ENCODE measurements at regions not wholly inside any gene's neighbourhood (a gene's known extent, or its start where the extent isn't known, plus 50 kb on each side); places are given as distances from the start of the nearest gene placed in this dataset.
"Not testable (repeated sequence)": the region's sequence is repeated elsewhere in the genome, so short reads cannot be mapped to it uniquely, and the experiment has no call there.

DNA sequence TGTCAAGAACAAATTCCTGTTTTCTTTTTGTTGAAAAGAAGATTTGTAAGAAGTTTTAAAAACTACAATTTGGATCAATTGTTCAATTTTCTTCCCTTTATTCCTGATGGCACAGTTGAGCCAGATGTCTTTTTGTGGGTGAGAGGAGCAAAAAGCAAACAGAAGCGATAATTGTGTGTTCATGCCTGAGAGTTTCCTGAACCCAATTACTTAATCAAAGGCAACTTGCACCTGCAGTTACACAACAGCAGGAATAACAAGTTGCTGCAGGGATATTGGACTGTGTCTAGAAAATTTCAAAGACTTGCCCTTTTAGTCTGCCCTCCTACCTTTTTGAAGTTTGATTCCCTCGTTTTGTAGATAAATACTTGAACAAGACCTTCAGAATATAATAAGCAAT is 383.6 kb downstream of the DSEL start:
- DNase-seq: no peak

DNA sequence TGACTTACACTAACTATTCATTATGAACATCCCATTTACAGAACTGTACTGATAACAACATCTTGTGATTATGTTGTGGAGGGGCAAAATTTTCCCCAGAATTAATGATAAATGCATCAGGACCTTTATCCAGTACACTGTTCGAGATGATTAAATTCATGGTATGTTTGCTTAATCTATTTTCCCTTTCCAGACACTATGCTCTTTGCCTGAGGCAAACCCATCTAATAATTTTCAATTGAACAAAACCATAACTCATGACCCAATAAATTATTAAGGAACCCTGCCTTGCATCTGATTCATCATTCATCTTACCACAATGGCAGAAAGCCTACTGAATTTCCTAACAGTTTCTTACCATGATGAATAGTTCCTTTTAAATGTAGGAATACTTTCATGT is 385.0 kb downstream of the DSEL start:
- no peak for DNase-seq

DNA sequence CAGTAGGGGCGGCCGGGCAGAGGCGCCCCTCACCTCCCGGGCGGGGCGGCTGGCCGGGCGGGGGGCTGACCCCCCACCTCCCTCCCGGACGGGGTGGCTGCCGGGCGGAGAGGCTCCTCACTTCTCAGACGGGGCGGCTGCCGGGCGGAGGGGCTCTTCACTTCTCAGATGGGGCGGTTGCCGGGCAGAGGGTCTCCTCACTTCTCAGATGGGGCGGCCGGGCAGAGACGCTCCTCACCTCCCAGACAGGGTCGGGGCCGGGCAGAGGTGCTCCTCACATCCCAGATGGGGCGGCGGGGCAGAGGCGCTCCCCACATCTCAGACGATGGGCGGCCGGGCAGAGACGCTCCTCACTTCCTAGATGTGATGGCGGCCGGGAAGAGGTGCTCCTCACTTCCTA is 389.8 kb downstream of the DSEL start:
- DNase-seq: not testable (repeated sequence)

DNA sequence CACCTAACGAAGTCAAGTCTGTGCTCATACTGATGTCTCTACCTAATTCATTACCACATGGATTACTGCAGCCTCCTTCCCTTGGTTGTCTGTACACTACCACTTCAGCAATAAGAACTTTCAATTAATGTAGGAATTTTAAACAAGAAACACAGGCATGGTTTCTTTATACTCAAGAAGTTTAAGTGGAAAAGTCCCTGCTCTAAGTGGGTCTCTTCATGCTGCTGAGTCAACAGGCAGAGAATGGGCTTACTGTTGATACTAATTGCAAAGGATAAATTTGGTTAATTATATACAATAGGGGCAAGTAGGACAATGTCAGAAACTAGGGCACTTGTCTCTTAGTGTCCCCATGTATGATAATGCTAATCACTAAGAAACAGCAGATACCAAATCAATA is 392.6 kb downstream of the DSEL start:
- no peak for DNase-seq

DNA sequence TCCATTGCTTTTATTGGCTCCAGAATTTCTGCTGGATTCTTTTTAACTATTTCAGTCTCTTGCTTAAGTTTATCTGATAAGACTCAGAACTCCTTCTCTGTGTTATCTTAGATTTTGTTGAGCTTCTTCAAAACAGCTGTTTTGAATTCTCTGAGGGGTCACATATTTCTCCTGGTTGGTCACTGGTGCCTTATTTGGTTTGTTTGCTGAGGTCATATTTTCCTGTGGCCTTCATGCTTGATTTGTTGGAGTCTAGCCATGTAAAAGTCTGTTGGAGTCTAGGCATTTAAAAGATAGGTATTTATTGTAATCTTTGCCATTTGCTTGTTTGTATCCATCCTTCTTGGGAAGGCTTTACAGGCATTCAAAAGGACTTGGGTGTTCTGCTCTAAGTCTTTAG is 398.7 kb downstream of the DSEL start:
- no peak for DNase-seq

DNA sequence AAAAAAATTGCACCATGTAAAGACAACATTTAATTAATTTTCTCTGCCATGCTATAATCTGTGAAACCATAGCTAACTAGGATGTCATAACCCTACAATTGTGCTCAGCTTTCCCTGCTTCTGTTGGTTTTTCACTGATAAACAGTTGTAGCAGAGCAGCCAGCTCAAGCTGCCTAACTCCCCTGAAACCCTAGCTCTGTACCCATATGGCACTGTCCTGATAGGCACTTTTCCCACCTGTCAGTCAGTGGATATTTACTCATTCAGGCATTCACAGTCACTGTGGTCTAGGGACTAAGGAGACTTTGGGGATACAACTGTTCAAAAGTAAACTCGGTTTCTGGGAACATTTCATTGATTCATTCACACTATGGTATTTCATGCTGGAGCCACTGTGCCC is 407.0 kb downstream of the DSEL start:
- DNase-seq: peak; percentile 72

DNA sequence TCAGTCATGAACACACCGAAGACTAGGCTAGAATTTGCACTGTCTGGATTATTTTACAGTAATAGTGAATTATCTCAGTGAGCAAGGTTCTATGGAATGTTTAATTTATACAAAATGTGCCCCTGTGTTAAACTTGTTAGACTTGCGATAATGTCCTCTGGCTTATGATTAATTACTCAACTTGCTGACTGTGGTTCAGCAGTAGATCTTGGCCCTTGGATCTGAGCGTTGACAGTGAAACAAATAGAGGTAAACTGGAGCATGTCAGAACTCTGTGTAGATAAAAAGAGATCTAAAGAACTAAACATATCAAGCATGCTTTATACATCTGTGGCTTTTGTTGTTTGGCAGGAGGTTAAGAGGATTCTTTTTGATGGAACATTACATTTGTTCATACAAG is 407.6 kb downstream of the DSEL start:
- no peak for DNase-seq

DNA sequence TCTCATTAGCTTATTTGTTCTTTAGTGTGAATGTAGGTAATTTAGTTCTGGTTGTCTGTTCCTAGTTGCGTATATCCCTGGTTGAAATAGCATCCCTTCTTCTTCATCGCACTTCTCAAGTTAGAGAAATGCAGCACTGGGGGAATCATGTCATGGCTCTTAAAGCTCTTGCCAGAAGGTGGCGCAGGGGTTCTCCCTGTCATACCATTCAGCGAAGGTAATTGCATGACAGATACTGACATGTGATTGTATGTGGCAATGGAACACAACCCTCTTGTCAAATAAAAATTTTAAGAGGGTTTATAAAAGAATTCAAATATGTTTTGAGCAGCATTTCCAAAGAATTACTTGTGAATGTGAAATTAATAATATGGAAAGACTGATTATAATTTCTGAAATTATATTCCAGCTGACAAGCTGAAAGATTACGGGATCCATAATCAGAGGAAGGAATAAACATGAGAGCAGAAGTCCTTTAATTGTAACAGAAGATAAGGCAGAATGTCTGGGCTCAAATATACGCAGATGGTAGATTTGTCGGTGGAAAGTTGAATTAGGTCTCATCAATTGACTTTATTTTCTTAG is 411.7 kb downstream of the DSEL start:
- peak; percentile 86 for DNase-seq

DNA sequence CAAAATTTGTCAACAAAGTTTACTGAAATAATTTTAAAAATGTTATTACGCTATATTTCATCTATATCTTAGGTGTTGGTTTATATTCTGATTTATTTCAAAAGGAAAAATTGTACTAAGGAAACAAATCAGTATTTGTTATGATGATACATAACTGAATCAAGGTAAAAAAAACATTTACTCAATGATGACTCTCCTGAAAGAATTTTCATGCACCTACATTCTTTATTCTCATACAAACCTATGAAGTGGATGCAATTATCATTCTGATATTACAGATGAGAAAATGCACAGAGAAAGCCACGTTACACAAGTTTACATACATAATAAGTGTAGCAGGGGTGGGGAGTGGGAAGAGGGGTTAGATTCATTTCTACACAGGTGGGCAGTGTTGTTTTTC is 422.4 kb downstream of the DSEL start:
- no peak for DNase-seq

DNA sequence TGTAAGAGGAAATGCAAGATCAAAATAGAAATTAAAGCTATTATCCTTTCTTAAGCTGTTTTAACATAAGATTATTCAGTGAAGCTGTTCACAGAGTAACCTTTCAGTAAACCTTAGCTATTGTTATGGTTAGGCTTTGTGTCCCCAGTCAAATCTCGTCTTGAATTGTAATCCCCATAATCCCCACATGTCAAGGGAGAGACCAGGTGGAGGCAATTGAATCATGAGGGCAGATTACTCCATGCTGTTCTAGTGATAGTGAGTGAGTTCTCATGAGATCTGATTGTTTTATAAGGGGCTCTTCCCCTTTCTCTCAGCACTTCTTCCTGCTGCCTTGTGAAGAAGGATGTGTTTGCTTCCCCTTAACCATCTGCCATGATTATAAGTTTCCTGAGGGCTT is 424.4 kb downstream of the DSEL start:
- DNase-seq: peak; percentile 92

DNA sequence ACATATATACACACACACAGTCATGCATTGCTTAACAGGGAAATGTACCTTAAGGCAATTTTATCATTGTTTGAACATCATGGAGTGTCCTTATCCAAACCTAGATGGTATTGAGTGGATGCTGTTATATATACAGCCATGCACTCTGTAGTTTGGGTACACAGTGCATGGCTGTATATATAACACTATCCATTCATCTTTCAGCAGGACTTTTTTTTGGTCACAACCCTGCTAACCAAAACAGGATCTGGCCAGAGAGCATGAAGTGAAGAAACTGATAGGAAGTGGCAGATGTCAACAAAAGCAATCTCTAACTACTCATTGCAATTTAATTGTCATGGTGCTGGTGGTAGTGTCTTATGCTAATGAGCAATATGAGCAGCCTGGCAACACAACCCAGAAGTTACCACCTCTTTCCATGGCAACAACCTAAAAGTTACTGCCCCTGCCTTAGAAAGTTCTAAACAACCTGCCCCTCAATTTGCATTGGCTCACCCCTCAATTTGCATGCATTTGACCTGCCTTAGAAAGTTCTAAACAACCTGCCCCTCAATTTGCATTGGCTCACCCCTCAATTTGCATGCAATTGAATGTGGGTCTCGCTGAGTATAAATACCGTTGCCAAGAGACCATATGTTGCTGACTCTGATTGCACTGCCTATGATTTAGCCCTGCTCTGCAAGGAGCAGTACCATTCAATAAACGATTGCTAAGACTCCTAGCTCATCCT is 434.9 kb downstream of the DSEL start:
- no peak for DNase-seq

DNA sequence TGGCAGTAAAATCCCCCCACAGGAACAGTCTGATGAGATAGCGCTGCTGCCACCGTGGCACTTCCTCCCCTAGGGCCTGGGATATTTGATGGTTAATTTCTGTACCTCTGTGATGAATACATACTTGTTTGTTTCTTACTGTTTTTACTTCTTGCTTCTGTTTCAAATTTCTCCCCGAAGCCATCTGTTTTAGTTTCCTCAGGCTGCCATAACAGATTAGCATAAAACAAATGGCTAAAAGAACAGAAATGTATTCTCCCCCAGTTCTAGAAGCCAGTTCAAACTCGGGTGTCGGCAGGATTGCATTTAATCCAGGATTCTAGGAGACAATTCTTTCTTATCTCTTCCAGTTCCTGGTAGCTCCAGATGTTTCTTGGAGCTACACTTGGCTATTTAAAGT is 435.9 kb downstream of the DSEL start:
- no peak for DNase-seq

DNA sequence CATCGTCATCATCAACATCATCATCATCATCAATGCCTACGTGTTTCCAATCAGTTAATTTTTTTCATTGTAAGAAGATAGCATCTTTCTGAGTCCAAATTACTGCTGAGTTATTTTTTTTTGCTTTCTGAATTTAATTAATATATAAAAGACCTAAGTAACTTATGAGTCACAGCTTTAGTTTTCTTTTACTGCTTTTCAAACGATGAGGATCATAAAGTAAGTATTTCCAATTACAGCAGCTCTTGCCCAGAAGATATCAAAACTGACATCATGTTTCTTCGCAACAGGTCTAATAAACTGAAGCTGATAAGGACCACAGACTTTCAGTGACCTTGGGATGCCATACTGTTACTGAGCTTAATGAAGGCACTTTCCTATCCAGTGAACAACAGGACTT is 442.2 kb downstream of the DSEL start:
- no peak for DNase-seq

DNA sequence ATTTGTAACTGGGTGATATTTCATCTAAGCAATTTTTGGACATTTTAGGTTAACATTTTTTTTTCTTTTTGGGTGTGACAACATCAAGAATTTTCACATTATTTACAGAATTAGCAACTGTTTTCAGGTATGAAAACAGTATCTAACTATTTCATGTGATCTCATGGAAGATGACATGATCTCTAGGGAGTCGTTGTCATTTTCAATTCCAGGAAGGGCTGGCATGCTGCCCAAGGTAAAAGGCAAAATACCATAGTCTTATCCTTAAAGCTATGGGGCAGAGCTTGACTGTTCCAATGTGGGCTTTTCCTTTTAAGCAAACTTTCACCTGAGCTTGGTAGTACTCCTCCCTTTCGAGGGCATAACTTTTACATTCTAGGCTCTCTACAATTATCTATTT is 443.7 kb downstream of the DSEL start:
- no peak for DNase-seq

DNA sequence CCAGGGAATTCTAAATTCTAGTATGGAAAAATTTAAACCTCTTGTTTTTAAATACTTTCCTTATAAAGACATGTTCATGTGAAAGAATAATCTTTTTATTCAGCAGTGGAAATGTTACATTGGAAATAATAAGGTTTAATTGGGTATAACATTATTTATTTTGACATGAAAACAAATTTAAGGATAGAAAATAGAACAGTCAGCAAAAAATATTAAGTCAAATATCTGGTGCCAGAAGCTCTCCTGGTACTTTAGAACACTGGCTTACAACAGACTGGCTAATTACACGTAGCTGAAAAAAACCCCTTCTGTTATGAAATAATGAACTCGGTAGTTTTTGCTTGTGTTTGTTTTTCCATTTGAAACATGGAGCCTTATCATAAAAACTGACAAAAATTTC is 447.9 kb downstream of the DSEL start:
- DNase-seq: no peak

DNA sequence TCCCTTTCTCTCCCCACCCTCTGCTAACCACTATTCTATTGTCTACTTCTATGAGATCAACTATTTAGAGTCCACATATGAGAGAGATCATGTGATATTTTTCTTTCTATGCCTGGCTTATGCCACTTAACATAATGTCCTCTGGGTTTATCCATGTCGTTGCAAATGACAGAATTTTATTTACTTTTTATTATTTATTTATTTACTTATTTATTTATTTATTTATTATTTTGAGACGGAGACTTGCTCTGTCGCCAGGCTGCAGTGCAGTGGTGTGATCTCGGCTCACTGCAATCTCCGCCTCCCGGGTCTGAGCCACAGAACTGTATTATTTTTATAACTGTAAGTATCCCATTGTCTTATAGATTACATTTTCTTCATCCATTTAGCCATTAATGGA is 443.4 kb upstream of the CDH19 start:
- no peak for DNase-seq

DNA sequence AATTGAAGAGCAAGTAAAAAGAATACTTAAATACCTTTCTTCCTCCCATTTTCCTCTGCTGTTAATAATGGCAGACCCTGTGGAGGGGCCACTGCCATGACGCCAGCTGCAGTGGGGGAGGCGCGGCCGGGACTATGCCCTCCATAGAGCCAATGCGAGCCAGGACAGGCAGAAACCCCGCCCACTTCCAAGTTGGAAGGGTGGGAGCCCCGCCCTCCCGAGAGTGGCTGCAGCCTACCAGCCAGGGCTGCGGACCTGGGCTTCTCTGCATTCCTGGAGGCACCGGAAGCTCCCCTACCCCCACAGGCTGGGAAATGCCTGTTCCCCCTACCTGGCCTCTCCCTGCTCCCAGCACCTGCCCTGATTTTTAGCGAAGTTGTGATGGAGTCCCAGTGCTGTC is 439.4 kb upstream of the CDH19 start:
- DNase-seq: no peak

DNA sequence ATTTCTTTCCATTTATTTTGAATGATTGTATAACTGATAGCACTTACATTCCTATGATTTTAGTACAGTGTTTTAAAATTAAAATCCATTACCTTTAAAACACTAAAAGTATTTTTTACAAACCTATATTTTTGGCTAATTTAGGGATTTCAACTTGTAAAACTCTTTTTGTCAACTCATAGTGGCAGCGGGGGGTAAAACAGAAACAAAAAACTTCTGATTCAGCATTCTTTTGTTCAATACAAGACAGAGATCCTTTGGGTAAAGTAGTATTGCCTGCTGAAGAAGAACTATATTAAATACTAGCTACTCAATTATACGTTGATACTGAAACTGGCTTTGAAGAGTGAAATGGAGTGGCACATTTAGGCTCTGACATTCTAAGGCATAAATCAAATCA is 437.4 kb upstream of the CDH19 start:
- no peak for DNase-seq

DNA sequence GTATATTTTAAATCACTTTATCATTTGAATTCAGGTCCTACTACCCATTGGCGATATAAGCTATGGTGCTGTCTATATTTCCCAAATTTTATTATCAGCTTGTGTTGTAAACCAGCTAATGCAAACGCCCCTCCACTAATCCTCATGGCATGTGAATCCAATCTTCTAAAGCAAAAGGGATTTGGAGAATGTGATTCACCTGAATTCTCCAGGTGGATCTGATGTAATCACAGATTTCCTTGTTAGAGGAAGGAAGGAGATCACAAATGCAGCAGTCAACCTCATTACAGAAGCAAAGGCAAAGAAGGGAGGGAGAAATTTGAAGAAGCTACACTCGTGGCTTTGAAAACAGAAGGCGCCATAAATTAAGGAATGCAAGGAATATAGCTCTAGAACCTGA is 431.1 kb upstream of the CDH19 start:
- DNase-seq: peak; percentile 37

DNA sequence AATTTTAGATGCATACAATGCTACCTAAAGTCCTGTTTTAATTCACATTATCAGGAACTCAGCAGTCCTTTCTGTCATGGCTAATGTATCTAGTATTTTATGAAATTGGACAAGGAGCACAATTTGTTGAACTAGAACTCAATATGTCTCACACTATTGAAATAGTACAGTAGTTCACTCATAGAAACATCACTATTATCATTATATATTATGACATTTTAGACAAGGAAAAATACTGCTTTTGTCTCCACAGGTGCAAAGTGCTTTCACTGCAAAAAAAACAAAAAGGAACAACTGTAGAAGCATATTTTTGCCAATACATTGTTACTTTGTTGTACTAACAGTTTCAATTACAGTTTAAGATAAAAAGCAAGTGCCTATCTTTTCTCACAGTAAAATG is 419.2 kb upstream of the CDH19 start:
- DNase-seq: no peak

DNA sequence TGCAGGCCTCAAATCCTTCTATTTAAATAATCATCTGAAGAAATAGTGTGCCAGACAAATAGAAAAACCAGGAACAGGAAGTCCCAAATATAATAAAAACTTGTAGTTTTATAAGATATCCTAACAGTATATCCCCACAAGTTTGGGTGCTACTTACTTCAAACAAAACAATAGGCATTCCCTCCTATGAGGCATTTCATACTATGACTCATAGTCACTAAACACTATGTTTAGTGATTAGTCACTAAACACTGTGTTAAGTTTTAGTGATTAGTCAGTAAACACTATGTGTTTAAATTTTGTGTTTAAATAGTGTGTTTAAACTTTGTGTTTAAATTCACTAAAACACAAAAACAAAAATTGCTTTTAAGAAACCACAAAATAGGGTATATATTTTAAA is 407.0 kb upstream of the CDH19 start:
- no peak for DNase-seq

DNA sequence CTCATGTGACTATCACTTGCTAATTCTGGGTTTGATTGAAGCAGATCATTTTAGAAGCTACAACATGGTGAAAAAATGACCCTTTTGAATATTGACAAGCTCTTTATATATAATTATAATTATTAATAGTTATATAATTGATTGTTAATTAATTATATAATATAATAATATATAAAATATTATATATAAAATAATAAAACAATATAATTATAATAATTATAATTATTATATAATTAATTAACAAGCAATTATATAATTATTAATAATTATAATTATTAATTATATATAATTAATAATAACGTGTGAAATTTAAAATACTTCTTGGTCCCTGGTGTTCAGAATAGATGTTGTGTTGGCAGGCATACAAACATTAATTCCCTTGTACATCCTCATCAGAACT is 404.1 kb upstream of the CDH19 start:
- no peak for DNase-seq

DNA sequence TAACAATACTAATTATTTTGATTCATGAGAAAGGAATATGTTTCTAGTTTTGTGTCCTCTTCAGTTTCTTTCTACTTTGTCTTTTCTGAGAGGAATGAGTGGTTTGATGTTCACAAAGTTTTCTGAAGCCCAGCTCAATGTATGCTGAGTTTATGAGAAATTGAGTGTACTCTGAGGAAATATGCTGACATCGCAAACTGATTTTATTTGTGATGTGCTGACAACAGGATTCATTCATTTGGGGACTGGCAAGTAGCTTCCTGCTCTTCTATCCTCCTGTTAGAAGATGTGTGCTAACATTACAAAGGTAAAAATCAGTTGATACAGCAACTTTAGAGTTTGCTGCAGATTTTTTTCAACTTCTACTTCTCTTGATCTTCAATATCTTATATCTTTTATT is 403.2 kb upstream of the CDH19 start:
- DNase-seq: no peak

DNA sequence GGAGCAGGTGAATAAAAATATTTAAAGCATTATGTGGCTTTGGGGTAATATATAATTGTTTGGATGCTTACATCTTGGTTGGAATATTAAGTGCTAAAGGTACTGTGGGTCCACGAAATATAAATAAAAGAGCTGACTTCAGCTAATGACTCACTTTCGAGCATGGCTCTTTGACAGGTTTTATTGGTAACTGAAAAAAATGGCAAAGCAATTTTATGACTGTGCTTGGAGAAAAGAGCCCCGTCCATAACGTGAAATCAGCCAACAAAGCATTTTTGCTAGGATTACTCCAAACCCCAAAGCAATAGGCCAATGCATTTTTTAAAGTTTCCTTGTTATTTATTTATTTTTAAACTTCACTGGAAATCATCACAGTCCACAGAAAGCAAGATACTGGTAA is 397.2 kb upstream of the CDH19 start:
- DNase-seq: no peak

DNA sequence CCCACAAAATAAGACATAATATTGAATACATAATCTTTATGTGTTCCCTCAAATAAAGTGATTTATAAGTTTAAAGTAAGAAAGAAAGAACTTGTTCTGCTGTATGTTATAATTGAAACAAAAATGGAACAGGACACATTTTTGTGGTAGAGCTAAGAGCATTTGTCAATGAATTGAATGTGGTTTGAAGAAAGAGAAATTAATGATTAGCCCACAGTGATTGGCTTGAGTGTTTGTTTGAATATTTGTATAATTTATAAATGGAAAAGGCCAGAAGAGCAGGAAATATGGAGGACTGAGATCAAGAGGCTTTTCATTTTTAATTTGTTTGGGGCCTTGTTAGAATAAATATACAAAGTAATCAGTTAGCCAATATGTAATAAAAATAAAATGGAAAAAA is 395.1 kb upstream of the CDH19 start:
- no peak for DNase-seq
